Stimulated activated CD4-positive, alpha-beta T cell treated with anti-CD3 and anti-CD28 coated beads, Interleukin-4, amount 100 ng/mL, for 4 hours (primary cell): ENCODE measurements at regions not wholly inside any gene's neighbourhood (a gene's known extent, or its start where the extent isn't known, plus 50 kb on each side); places are given as distances from the start of the nearest gene placed in this dataset.
"Not testable (repeated sequence)": the region's sequence is repeated elsewhere in the genome, so short reads cannot be mapped to it uniquely, and the experiment has no call there.

Experiments used
- DNase-seq, 2 experiments: peaks; one replicate each; pipeline ENCODE4 v3.0.0-alpha.2; 2020

DNA sequence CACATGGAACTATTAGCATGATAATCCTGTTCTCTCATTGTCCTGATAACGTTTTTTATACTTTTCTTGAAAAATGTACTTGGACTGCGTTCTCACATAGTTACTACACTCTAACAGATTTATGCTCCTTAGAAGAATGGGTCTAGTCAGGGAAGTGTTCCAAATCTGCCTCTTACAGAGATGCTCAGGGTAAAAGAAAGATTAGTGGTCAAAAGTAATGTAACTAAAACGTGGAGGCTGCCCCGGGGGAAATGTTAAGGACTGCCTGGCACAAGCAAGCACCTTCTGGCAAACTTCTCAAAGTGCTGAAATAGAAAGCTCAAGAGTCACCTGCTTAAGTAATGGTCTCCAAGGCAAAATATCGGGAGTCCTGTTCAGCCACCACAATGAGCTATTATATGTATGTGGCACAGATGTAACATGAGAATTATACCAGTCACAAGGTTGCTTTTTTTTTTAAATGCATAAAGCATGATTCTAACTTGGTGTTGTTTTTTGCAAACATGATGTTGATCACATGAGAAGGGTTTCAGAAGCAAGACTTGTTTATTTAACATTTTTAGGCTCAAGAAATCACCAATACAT, 244.5 kb upstream of the JARID2 start:
- no peak for DNase-seq

DNA sequence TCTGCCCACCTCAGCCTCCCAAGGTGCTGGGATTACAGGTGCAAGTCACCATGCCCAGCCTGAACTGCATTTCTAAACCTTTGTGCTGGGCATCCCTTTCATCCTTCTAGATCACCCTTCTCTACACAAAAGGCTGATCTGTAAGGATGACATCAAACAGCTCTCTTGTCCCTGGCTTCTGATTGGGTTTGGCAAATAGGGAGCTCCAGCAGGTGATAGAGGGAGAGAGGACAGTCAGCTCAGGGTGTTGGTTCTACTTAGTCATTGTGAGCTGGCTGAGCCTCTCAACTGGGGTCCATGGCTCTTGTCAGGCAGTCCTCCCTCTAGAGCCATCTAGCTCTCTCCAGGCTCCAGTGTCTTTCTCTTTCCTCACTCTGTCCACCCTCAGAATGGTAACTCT, 237.6 kb upstream of the JARID2 start:
- DNase-seq = no peak

DNA sequence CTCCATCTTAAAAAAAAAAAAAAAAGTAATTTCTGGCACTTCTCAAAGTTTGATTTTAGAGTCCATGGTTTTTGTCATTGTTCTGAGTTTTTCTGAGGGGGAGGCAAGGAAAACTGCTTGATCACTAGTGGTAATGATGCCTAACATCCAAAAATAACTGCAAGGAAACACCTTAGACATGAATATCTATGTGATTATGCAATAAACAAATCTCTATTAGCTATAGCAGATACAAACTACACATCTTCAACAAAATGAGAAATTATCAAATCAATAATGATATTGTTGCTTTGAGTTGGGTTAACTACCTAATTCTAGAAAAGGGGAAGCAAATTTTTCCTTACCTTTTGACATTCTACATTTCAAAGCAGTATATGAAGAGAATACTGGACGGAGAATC, 230.9 kb upstream of the JARID2 start:
- DNase-seq = no peak

DNA sequence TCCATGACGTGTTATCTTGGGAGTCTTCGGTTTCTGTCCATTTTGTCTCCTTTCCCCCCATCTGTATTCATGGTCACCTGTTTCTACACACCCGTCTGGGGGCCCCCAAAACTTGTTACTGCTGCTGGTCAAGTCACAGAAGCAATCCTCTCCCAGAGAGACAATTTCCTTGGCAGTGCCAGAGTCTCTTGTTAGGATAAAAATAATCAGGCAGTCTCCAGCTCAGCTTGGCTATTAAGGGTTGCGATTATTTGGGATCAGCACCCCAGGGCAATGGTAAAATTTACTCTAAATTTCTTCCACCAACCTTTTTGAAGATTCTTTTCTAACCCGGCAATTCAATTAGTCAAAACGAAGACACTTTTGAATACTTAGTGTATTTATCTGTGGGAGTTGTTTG, 229.1 kb upstream of the JARID2 start:
- no peak for DNase-seq

- peak in 1 of 2 experiments; percentile 2 for DNase-seq
Measured at GRCh38 chr6:15017261-15017660, 228.6 kb upstream of the JARID2 start.

DNA sequence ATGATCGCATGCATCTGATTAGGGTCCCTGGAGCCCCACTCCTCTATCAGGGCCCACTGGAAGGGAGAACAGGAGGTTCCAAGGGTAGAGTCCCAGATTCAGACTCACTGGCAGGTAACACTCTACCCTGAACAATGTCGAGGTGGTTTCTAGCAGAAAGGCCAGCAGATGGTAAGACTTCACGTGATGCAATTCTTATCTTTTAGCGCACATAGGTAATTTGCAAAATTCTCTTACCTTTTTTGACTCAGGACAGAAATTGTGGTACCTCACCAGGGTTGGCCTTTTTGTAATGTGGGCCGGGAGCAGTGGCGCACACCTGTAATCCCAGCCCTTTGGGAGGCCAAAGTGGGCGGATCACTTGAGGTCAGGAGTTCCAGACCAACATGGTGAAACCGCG, 228.1 kb upstream of the JARID2 start:
- no peak for DNase-seq

DNA sequence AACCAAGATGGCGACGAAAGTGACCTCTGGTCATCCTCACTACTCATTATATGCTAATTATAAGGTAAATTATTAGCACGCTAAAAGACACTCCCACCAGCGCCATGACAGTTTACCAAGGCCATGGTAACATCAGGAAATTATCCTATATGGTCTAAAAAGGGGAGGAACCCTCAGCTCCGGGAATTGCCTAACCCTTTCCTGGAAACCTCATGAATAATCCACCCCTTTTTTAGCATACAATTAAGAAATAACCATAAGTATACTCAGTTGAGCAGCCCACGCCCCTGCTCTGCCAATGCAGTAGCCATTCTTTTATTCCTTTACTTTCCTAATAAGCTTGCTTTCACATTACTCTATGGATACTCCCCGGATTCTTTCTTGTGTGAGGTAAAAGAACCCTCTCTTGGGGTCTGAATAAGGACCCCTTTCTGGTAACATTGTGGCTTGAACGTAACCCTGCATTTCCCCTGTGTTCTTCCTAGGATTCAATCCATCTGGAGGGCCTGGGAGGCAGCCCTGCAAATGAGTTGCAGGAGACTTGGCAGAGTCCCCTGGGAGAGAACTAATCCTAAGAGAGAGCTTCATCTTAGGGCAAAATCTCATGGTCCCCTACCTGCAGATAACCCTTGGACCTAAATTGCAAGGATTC, 225.6 kb upstream of the JARID2 start:
- DNase-seq = no peak

GRCh38 chr6:15021074-15021473, 224.8 kb upstream of the JARID2 start:
- DNase-seq = no peak

DNA sequence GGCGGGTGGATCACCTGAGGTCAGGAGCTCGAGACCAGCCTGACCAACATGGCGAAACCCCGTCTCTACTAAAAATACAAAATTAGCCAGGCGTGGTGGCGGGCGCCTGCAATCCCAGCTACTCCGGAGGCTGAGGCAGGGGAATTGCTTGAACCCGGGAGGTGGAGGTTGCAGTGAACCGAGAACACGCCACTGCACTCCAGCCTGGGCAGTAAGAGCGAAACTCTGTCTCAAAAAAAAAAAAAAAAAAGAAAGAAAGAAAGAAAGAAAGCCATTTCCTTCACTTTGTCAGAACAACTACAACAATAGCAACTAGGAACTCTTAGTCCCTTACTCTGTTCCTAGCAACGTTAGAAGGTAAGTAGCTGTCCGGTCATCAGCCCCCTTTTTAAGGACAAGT, 222.9 kb upstream of the JARID2 start:
- DNase-seq = not testable (repeated sequence)

- DNase-seq = peak; percentile 32 to 36
Measured at GRCh38 chr6:15023448-15023847, 222.4 kb upstream of the JARID2 start.

DNA sequence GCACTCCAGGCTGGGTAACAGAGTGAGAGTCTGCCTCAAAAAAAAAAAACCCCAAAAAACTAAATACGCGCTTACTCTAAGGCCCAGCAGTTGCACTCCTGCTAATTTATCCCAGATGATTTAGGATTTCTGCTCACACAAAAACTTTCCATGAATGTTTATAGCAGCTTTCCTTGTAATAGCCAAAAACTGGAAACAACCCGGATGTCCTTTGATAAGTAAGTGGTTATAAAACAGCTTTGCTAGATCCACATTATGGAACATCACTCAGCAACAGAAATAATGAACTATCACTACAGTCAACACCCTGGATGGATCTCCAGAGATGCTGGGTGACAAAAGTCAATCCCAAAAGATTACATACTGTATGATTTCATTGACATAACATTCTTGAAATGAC, 220.4 kb upstream of the JARID2 start:
- DNase-seq = no peak

GRCh38 chr6:15026832-15027231, 219.0 kb upstream of the JARID2 start:
- no peak for DNase-seq

GRCh38 chr6:15027472-15027871, 218.4 kb upstream of the JARID2 start:
- no peak for DNase-seq

- no peak for DNase-seq
Measured at GRCh38 chr6:15032015-15032414, 213.9 kb upstream of the JARID2 start.

GRCh38 chr6:15033850-15034203, 212.0 kb upstream of the JARID2 start:
- no peak for DNase-seq

- no peak for DNase-seq
Measured at GRCh38 chr6:15036690-15037245, 209.1 kb upstream of the JARID2 start.

DNA sequence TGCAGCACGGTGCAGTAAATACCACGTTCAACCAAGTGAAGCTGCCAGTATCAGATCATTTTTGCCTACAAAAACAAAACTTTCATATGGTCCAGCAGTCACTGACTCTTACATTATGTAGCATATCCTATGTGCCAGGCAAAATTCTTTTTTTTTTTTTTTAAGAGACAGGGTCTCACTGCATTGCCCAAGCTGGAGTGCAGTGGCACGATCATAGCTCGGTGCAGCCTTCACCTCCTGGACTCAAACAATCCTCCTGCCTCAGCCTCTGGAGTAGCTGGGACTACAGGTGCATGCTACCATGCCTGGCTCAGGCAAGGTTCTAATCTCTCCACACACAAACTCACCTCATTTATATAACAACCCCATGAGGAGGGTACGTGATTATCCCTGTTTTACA, 208.6 kb upstream of the JARID2 start:
- no peak for DNase-seq

DNA sequence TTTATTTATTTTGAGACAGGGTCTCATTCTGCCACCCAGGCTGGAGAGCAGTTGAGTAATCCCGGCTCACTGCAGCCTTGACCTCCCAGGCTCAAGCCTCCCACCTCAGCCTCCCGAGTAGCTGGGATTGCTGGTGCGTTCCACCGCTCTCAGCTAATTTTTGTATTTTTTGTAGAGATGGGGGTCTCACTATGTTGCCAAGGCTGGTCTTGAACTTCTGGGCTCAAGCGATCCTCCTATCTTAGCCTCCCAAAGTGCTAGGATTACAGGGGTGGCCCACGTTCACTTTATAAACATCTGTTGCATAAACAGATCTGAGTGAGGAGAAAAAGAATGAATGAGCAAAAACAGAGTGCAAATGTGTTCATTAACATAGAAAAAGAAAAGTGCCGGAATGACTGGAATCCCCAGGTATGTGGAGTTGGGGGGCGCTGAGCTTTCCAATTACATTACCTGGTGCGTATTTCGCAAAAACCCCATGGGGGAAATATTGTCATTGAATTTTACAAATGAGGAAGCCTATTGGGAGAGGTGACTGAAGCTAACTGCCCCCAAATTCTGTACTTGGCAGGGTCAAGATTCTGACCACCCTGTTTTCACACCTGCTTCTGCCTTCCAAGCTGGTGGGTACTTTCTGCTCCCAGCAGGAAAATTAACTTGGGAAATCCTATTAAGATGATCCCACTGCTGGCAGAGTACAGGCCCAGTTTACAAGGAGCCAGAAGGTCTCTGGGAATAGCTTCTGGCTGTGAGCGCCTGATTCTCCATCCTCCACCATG, 207.7 kb upstream of the JARID2 start:
- DNase-seq = no peak

DNA sequence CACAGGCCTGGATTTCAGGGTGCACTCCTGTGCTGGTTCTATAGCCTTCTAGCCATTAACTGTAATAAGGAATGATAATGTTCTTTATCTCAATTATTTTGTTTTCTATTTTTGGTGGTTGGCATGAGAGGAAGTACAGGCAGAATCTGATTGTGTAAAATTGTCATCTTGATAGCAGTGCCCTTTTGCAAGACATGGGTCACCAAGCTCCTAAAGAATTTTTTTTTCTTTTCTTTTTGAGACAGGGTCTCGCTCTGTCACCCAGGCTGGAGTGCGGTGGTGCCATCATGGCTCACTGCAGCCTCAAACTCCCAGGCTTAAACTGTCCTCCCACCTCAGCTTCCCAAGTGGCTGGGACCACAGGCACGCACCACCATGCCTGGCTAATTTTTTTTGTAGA, 206.7 kb upstream of the JARID2 start:
- DNase-seq = no peak

DNA sequence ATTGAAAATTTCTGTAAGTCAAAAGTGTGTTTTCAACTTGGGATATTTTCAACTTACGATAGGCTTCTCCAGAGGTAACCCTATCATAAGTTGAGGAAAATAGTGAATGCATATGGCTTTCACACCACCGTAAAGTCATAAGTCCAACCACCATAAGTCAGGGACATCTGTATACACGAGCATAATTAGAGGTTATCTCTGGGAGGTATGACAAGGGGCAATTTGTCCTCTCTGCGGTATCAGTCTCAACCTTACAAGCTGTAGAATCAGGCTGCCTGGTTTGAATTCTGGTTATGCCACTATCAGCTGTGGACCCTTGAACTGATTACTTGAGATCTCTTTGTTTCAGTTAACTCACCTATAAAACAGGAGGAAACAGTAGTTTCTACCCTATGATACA, 202.9 kb upstream of the JARID2 start:
- DNase-seq = no peak

GRCh38 chr6:15044146-15044882, 201.6 kb upstream of the JARID2 start:
- DNase-seq = no peak

- no peak for DNase-seq
Measured at GRCh38 chr6:15044948-15045347, 200.9 kb upstream of the JARID2 start.

- DNase-seq = no peak
Measured at GRCh38 chr6:15046751-15047150, 199.1 kb upstream of the JARID2 start.
